ENCODE measurements at regions not wholly inside any gene's neighbourhood (a gene's known extent, or its start where the extent isn't known, plus 50 kb on each side); places are given as distances from the start of the nearest gene placed in this dataset.

GRCh38 chr3:78076379-78076778 lies 1036.5 kb downstream of the ROBO2 start:
- in situ Hi-C loops (cut with HindIII; ENCODE audit: extremely low pct_ligation_motif_present, low pct_unique_long_range_greater_than_20kb) (no loop called here), intact Hi-C loops (cut with micrococcal nuclease; ENCODE audit: unreplicated experiment) (no loop called here)
- ChIA-PET CTCF (ENCODE audit: low intra/inter-chr PET ratio, low total read pairs) (no interaction called here), POLR2A (no interaction called here)
- no peak for FAIRE-seq
- no peak overlapping the region for H3K27ac ChIP-seq (ENCODE audit: extremely low read length, insufficient read depth, low read length)
- no peaks in the 10 kb centered on the region for H3K79me2 ChIP-seq (ENCODE audit: insufficient read depth, low read length)
- H3K36me3 ChIP-seq (replicated peaks in 1 of 2; ENCODE audit: control insufficient read depth in 1 of 2, insufficient read depth in 2 of 2, low read length in 2 of 2): no peaks in the 10 kb centered on the region
- no peak for DNase-seq (ENCODE audit: low spot score)
- no peak overlapping the region for H2AFZ ChIP-seq (ENCODE audit: low read length)
- no peaks in the 10 kb centered on the region for H3K4me1 ChIP-seq (ENCODE audit: insufficient read depth, low read length)
- H3K27me3 ChIP-seq (ENCODE audit: control insufficient read depth in 1 of 2, insufficient read depth in 2 of 2, low read length in 2 of 2): no peaks in the 10 kb centered on the region
- no TSS peak for BruUV-seq (replicated peaks)
- H3K4me2 ChIP-seq (ENCODE audit: low read depth, low read length): no peak overlapping the region
- H3K4me3 ChIP-seq (replicated peaks in 1 of 3; ENCODE audit: insufficient read depth in 1 of 3, low read depth in 2 of 3, low read length in 3 of 3): no peak overlapping the region
- no peak for ATAC-seq
- H4K20me1 ChIP-seq (ENCODE audit: insufficient read depth, low read length): no peaks in the 10 kb centered on the region
- no peak for TF ChIP-seq THYN1 (CRISPR knock-in tag; IDR thresholded peaks at IDR 0.05; ENCODE audit: borderline replicate concordance, low read depth)
- no peak for TF ChIP-seq ZNF782 (CRISPR knock-in tag; IDR thresholded peaks at IDR 0.05; ENCODE audit: borderline replicate concordance)
- TF ChIP-seq NR2C2 (CRISPR knock-in tag; IDR thresholded peaks at IDR 0.05; ENCODE audit: borderline replicate concordance): no peak
- no peak for TF ChIP-seq ZNF350 (CRISPR knock-in tag; IDR thresholded peaks at IDR 0.05; ENCODE audit: borderline replicate concordance, low read depth)
- no peak for TF ChIP-seq ATF3 (CRISPR knock-in tag; IDR thresholded peaks at IDR 0.05)
- TF ChIP-seq KDM1A (CRISPR knock-in tag; IDR thresholded peaks at IDR 0.05): no peak
- TF ChIP-seq ZNF160 (CRISPR knock-in tag; IDR thresholded peaks at IDR 0.05): no peak
- no peak for TF ChIP-seq SRSF1 (optimal IDR thresholded peaks at IDR 0.05; ENCODE audit: low read depth, low read length)
- no peak for TF ChIP-seq YEATS2 (CRISPR knock-in tag; IDR thresholded peaks at IDR 0.05; ENCODE audit: borderline replicate concordance)
- TF ChIP-seq ZNF225 (CRISPR knock-in tag; IDR thresholded peaks at IDR 0.05): no peak
- TF ChIP-seq KAT8 (CRISPR knock-in tag; IDR thresholded peaks at IDR 0.05): no peak
- TF ChIP-seq ZNF580 (CRISPR knock-in tag; IDR thresholded peaks at IDR 0.05; ENCODE audit: borderline replicate concordance, low read depth): no peak
- TF ChIP-seq ZNF383 (CRISPR knock-in tag; IDR thresholded peaks at IDR 0.05; ENCODE audit: borderline replicate concordance): no peak
- TF ChIP-seq MED8 (CRISPR knock-in tag; IDR thresholded peaks at IDR 0.05; ENCODE audit: insufficient replicate concordance): no peak
- no peak overlapping the region for H3K9ac ChIP-seq (ENCODE audit: insufficient read depth, low read depth, low read length)
- H3K9me3 ChIP-seq (ENCODE audit: low read length): no peaks in the 10 kb centered on the region
